HepG2 (cell line): ENCODE measurements at regions not wholly inside any gene's neighbourhood (a gene's known extent, or its start where the extent isn't known, plus 50 kb on each side); places are given as distances from the start of the nearest gene placed in this dataset.

ENCODE experiments used
- EZH2 ChIP-seq: conservative IDR thresholded peaks from 2 replicates; pipeline ENCODE4 v1.6.1; 2012; ENCODE audit warnings: mild to moderate bottlenecking, low read depth, low read length, moderate library complexity
- POLR2AphosphoS5 ChIP-seq: IDR thresholded peaks from 2 replicates; pipeline ENCODE4 v1.6.1; 2012; ENCODE audit warnings: low read depth, low read length
- ZNF33A ChIP-seq: sonication (generic); formaldehyde crosslinking; IDR thresholded peaks from 2 replicates; pipeline ENCODE4 v1.5.1; 2020; ENCODE audit warnings: missing genetic modification reagents, mild to moderate bottlenecking, moderate library complexity, borderline replicate concordance
- TF ChIP-seq, protein P1 (sequence below): sonication (generic); formaldehyde crosslinking; IDR thresholded peaks from 2 replicates; pipeline ENCODE4 v1.4.0; 2020; ENCODE audit warnings: low read depth, missing genetic modification reagents

DNA sequence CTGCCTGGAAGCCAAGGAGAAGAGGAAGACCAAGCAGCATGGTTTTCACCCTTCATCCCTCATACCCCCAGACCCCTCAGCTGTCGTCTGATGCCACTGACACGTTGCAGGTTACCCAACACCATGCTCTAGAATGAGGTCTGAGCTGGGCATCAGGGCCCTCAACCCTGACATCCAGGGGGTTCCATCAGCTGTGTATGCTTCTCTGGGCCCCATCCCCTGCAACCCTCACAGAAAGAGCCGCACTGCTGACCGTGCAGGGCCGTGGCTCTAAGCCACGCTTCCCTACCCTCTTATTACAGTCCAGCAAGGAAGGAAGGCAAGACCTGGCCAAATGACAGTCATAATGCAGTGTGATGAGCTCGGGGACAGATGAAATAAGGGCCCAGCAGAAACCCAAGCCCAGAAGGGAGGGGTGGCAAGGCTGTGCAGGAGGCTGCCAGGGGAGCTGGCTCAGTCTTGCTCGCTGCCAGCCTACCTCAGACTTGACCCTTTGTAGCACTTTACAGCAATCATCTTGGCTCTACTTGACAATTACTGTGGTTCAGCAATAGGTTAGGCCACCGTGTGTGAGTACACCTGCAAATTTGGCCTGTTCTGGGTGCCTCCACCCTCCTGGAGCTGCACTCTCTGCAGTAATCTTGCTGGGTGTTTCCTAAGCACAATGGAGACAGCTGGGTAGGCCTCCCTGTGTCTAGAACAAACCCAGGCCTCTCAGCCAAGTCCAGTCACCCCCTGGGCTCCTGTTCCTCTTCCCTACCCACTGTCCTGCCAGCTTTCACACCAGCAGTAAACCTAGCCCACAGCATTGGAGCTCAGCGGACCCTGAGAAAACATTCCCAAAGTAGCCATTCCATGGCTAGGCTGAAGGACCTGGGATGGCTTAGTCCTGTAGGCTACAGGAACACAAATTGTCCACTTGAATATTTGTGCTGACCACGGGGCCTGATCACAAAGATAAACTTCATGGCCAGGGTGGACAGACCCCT, 115.3 kb upstream of the NEO1 start:
- TF ChIP-seq, protein P1, sequence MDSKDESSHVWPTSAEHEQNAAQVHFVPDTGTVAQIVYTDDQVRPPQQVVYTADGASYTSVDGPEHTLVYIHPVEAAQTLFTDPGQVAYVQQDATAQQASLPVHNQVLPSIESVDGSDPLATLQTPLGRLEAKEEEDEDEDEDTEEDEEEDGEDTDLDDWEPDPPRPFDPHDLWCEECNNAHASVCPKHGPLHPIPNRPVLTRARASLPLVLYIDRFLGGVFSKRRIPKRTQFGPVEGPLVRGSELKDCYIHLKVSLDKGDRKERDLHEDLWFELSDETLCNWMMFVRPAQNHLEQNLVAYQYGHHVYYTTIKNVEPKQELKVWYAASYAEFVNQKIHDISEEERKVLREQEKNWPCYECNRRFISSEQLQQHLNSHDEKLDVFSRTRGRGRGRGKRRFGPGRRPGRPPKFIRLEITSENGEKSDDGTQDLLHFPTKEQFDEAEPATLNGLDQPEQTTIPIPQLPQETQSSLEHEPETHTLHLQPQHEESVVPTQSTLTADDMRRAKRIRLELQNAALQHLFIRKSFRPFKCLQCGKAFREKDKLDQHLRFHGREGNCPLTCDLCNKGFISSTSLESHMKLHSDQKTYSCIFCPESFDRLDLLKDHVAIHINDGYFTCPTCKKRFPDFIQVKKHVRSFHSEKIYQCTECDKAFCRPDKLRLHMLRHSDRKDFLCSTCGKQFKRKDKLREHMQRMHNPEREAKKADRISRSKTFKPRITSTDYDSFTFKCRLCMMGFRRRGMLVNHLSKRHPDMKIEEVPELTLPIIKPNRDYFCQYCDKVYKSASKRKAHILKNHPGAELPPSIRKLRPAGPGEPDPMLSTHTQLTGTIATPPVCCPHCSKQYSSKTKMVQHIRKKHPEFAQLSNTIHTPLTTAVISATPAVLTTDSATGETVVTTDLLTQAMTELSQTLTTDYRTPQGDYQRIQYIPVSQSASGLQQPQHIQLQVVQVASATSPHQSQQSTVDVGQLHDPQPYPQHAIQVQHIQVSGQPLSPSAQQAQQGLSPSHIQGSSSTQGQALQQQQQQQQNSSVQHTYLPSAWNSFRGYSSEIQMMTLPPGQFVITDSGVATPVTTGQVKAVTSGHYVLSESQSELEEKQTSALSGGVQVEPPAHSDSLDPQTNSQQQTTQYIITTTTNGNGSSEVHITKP: no peak
- TF ChIP-seq ZNF33A (no peak), EZH2 (no peak), POLR2AphosphoS5 (no peak)
